Myocyte (in vitro differentiated cells): ENCODE measurements at regions not wholly inside any gene's neighbourhood (a gene's known extent, or its start where the extent isn't known, plus 50 kb on each side); places are given as distances from the start of the nearest gene placed in this dataset.

Experiments used
- DNase-seq: peaks from one replicate; pipeline ENCODE4 v3.0.0-alpha.2; 2012; ENCODE audit warnings: low read depth

- peak; percentile 71 for DNase-seq
Observed at GRCh38 chr16:64892835-64893785, 228.8 kb downstream of the CDH11 start.

- DNase-seq = no peak
Observed at GRCh38 chr16:64889446-64889845, 232.4 kb downstream of the CDH11 start.

- DNase-seq = no peak
Observed at GRCh38 chr16:64887651-64888050, 234.2 kb downstream of the CDH11 start.

- no peak for DNase-seq
Observed at GRCh38 chr16:64882078-64882784, 239.6 kb downstream of the CDH11 start.

- no peak for DNase-seq
Observed at GRCh38 chr16:64880994-64881393, 240.9 kb downstream of the CDH11 start.

GRCh38 chr16:64880006-64880405, 241.9 kb downstream of the CDH11 start:
- no peak for DNase-seq

GRCh38 chr16:64878940-64879339, 242.9 kb downstream of the CDH11 start:
- no peak for DNase-seq

- no peak for DNase-seq
Observed at GRCh38 chr16:64872101-64872500, 249.8 kb downstream of the CDH11 start.

- DNase-seq = no peak
Observed at GRCh38 chr16:64870859-64871258, 251.0 kb downstream of the CDH11 start.

GRCh38 chr16:64869781-64870180, 252.1 kb downstream of the CDH11 start:
- DNase-seq = no peak

- DNase-seq = no peak
Observed at GRCh38 chr16:64866021-64866420, 255.8 kb downstream of the CDH11 start.

- DNase-seq = peak; percentile 96
Observed at GRCh38 chr16:64865069-64865696, 256.7 kb downstream of the CDH11 start.

- DNase-seq = peak; percentile 90
Observed at GRCh38 chr16:64864232-64864809, 257.5 kb downstream of the CDH11 start.

- no peak for DNase-seq
Observed at GRCh38 chr16:64858076-64858475, 263.8 kb downstream of the CDH11 start.

GRCh38 chr16:64857411-64857810, 264.5 kb downstream of the CDH11 start:
- no peak for DNase-seq

- DNase-seq = no peak
Observed at GRCh38 chr16:64853551-64853950, 268.3 kb downstream of the CDH11 start.

- DNase-seq = peak; percentile 12
Observed at GRCh38 chr16:64846966-64847365, 274.9 kb downstream of the CDH11 start.

- no peak for DNase-seq
Observed at GRCh38 chr16:64845071-64845470, 276.8 kb downstream of the CDH11 start.

- DNase-seq = no peak
Observed at GRCh38 chr16:64841482-64841881, 280.4 kb downstream of the CDH11 start.

- DNase-seq = no peak
Observed at GRCh38 chr16:64841071-64841470, 280.8 kb downstream of the CDH11 start.

GRCh38 chr16:64830653-64831052, 291.2 kb downstream of the CDH11 start:
- no peak for DNase-seq

- DNase-seq = no peak
Observed at GRCh38 chr16:64829678-64830077, 292.2 kb downstream of the CDH11 start.
